ENCODE measurements at regions not wholly inside any gene's neighbourhood (a gene's known extent, or its start where the extent isn't known, plus 50 kb on each side); places are given as distances from the start of the nearest gene placed in this dataset.

DNA sequence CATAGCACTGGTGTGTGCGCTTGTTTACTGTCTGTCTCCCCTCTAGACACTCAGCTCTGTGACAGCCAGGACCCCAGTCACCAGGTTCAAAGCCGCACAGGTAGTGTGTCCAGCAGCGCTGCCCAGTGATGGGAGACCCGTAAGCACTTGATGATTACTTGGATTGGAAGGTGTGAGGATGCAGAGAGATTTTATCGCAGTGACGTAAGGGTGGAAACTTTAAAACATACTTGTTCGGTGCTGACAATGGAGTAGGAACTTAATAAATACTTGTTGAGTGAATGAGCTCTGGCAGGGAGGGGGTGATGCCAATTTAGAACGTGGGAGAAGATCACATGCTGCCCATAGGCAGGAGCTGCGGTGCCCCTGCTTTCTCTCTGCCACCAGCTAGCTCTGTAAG lies 99.2 kb upstream of the PITX1 start:
- H3K4me3 ChIP-seq = no peak overlapping the region
- H3K27me3 ChIP-seq = no peaks in the 10 kb centered on the region
- TF ChIP-seq POLR2AphosphoS5 (IDR thresholded peaks at IDR 0.05) (no peak), POLR2A (IDR thresholded peaks at IDR 0.05) (no peak), EP300 (IDR thresholded peaks at IDR 0.05) (no peak)
- TF ChIP-seq, protein P1, sequence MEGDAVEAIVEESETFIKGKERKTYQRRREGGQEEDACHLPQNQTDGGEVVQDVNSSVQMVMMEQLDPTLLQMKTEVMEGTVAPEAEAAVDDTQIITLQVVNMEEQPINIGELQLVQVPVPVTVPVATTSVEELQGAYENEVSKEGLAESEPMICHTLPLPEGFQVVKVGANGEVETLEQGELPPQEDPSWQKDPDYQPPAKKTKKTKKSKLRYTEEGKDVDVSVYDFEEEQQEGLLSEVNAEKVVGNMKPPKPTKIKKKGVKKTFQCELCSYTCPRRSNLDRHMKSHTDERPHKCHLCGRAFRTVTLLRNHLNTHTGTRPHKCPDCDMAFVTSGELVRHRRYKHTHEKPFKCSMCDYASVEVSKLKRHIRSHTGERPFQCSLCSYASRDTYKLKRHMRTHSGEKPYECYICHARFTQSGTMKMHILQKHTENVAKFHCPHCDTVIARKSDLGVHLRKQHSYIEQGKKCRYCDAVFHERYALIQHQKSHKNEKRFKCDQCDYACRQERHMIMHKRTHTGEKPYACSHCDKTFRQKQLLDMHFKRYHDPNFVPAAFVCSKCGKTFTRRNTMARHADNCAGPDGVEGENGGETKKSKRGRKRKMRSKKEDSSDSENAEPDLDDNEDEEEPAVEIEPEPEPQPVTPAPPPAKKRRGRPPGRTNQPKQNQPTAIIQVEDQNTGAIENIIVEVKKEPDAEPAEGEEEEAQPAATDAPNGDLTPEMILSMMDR (IDR thresholded peaks at IDR 0.05) = no peak
- ATAC-seq = no peak
- H3K27ac ChIP-seq = no peak overlapping the region
- H3K36me3 ChIP-seq = no peaks in the 10 kb centered on the region
- 73 to 80% methylated on average over 3 of the region's 9 CpGs for WGBS, 2 donors (ENCODE audit: low coverage in 1 of 2)
- no peaks in the 10 kb centered on the region for H3K9me3 ChIP-seq
- H3K4me1 ChIP-seq = peaks cover 0 to 4% (median 0%) of the 10 kb centered on the region in 3 donors

DNA sequence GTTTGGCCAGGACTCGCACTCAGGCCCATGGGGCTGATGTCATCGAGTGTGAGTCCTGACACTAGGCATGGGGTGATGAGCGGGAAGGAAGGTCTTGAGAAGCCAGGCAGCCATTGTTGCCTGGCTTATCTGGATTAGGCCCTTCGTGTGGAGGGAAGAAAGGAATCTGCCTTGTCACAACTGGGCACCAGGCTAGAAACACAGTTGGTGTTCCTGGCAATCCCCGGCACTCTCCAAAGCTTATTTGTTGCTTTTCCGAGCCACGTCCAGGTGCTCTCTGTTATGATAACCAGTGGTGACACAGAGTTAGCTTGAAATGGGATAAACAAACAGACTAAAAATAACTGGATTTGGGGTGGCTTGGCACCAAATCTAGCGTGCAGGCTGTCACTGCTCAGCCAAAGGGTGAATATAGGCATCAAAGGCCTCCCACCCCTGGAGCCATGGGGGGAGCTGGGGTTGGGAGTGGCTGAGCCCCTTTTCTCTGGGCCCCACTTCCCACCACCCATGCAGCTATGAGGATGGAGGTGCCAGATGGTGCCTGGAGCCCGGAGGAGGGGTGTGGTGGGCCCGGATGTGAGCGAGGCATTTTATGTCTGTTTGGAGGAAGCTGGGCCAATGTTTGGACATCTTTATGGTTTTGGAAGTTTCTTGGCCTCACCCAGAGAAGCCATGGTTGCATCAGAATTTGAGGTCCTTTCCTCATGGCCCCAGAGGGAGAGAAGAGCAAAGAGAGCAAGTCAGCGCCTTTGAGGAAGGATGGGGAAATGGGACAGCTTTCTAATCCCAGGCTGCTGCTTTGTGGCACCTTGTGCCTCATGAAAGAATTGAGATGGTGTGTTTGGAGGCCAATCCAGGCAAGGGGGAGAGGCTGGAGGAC lies 98.0 kb upstream of the PITX1 start:
- peaks cover 0 to 4% (median 3%) of the 10 kb centered on the region in 3 donors for H3K4me1 ChIP-seq
- WGBS, 2 donors (ENCODE audit: low coverage in 1 of 2) = 76 to 88% methylated on average over 6 to 11 of the region's 12 CpGs
- H3K9me3 ChIP-seq = no peaks in the 10 kb centered on the region
- H3K27ac ChIP-seq = no peak overlapping the region
- no peak for ATAC-seq
- H3K4me3 ChIP-seq = no peak overlapping the region
- TF ChIP-seq POLR2AphosphoS5 (IDR thresholded peaks at IDR 0.05) (no peak), EP300 (IDR thresholded peaks at IDR 0.05) (no peak), POLR2A (IDR thresholded peaks at IDR 0.05) (no peak)
- TF ChIP-seq, protein P1 (IDR thresholded peaks at IDR 0.05) = no peak
- no peaks in the 10 kb centered on the region for H3K36me3 ChIP-seq
- H3K27me3 ChIP-seq = no peaks in the 10 kb centered on the region

DNA sequence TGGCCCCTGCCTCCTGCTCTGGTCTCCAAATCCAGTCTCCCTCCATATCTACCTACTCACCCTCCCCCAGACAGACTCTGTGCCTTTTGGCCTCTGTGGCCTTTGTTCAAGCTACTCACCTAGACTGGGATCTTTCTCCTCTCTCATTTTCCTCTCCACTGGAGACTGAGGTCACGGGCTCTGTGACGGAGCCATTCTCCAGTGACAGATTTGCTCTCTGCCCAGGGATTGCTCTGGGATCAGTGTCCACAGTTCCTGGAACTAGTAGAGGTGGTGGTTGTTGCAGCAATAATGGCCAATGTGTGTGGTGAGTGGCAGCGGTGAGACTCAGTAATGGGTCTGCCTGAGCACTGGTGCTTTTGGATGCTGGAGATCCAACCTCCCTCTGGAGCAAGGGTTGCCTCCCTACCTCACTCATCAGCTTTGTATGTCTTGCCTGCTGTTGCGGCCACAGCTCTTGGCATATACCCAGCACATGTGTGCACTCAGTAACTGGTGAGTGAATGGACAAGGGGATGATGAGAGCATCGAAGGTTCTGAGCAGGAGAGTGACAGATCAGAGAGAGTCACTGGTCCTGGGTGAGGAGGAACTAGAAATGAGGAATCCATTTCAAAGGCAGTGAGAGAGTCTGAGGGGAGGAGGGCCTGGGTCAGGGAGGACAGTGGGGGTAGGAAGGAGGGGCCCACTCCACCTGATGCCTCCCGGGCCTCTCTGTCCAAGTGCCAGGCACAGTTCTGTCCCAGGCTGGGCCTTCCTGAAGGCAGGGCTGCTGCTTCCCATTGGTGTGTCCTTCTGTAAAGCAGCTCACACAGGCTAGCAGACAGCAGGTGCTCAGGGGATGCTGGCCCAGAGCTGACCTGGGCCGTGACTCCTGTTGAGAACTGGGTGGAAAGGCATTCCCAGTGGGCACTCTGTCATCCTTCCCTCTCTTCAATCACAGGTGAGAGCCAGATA lies 96.5 kb upstream of the PITX1 start:
- no peak overlapping the region for H3K27ac ChIP-seq
- no peak overlapping the region for H3K4me3 ChIP-seq
- TF ChIP-seq POLR2AphosphoS5 (IDR thresholded peaks at IDR 0.05) = no peak
- TF ChIP-seq POLR2A (IDR thresholded peaks at IDR 0.05) = no peak
- TF ChIP-seq, protein P1 (IDR thresholded peaks at IDR 0.05) = no peak
- no peak for TF ChIP-seq EP300 (IDR thresholded peaks at IDR 0.05)
- no peaks in the 10 kb centered on the region for H3K36me3 ChIP-seq
- no peaks in the 10 kb centered on the region for H3K9me3 ChIP-seq
- no peaks in the 10 kb centered on the region for H3K27me3 ChIP-seq
- 78 to 86% methylated on average over 3 to 4 of the region's 7 CpGs for WGBS, 2 donors (ENCODE audit: low coverage in 1 of 2)
- H3K4me1 ChIP-seq = peaks cover 0 to 3% (median 0%) of the 10 kb centered on the region in 3 donors
- ATAC-seq = no peak

- no peak overlapping the region for H3K4me3 ChIP-seq
- TF ChIP-seq, protein P1 (IDR thresholded peaks at IDR 0.05) = no peak
- TF ChIP-seq POLR2A (IDR thresholded peaks at IDR 0.05) (no peak), POLR2AphosphoS5 (IDR thresholded peaks at IDR 0.05) (no peak), EP300 (IDR thresholded peaks at IDR 0.05) (no peak)
- no peaks in the 10 kb centered on the region for H3K9me3 ChIP-seq
- no peak overlapping the region for H3K27ac ChIP-seq
- no peaks in the 10 kb centered on the region for H3K36me3 ChIP-seq
- 56 to 74% methylated on average over 4 to 6 of the region's 12 CpGs for WGBS, 2 donors (ENCODE audit: low coverage in 1 of 2)
- H3K27me3 ChIP-seq = no peaks in the 10 kb centered on the region
- no peak for ATAC-seq
- H3K4me1 ChIP-seq = peaks cover 0 to 3% (median 0%) of the 10 kb centered on the region in 3 donors
Observed at GRCh38 chr5:135129307-135129706, 95.3 kb upstream of the PITX1 start.

All from gastroesophageal sphincter (tissue), 4 donors.